Breast epithelium (tissue), 3 donors: ENCODE measurements at regions not wholly inside any gene's neighbourhood (a gene's known extent, or its start where the extent isn't known, plus 50 kb on each side); places are given as distances from the start of the nearest gene placed in this dataset.

Experiments used
- POLR2AphosphoS5 ChIP-seq, 3 donors: sonication (generic); formaldehyde crosslinking; IDR thresholded peaks; one replicate each; pipeline ENCODE4 v1.6.1; 2017; ENCODE audit warnings: antibody characterized with exemption in 3 of 3
- TF ChIP-seq, protein P1 (sequence below), 3 donors: fragments of 450-650 bp; IDR thresholded peaks; one replicate each; pipeline ENCODE4 v1.5.1; 2016 to 2017; ENCODE audit warnings: antibody characterized with exemption in 3 of 3, mild to moderate bottlenecking in 3 of 3, moderate library complexity in 3 of 3

DNA sequence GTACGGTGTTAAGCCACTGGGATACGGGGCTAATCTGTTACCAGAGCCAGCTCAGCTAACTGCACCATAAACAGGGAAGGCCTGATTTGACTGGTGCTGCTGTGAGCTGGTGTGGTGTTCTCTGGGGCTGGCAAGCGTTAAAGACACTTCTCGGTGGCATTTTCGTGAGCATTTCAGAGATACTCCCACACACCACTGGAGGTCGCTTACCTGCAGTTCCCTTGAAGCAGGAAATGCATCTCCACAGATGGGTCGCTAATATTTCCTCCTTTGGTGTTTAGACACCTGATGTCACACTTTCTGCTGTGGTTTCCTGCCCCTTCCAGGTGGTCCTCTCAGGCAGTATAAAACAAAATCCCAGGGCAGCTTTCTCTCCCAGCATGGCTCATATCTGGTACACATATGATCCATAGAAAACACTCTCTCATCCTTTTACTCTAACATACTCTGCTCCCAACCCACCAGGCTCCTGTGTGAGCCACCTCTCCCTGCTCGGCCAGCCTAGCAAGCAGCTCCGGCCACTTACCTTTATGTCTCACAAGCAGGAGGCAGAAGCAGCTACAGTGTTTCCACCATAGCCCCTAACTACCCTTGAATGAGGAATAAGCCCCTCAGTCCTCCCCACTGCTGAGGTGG lies 129.9 kb upstream of the GRIN2B start:
- TF ChIP-seq, protein P1, sequence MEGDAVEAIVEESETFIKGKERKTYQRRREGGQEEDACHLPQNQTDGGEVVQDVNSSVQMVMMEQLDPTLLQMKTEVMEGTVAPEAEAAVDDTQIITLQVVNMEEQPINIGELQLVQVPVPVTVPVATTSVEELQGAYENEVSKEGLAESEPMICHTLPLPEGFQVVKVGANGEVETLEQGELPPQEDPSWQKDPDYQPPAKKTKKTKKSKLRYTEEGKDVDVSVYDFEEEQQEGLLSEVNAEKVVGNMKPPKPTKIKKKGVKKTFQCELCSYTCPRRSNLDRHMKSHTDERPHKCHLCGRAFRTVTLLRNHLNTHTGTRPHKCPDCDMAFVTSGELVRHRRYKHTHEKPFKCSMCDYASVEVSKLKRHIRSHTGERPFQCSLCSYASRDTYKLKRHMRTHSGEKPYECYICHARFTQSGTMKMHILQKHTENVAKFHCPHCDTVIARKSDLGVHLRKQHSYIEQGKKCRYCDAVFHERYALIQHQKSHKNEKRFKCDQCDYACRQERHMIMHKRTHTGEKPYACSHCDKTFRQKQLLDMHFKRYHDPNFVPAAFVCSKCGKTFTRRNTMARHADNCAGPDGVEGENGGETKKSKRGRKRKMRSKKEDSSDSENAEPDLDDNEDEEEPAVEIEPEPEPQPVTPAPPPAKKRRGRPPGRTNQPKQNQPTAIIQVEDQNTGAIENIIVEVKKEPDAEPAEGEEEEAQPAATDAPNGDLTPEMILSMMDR (IDR thresholded peaks at IDR 0.05) = no peak
- TF ChIP-seq POLR2AphosphoS5 (IDR thresholded peaks at IDR 0.05) = no peak
